ENCODE measurements at regions not wholly inside any gene's neighbourhood (a gene's known extent, or its start where the extent isn't known, plus 50 kb on each side); places are given as distances from the start of the nearest gene placed in this dataset.

GRCh38 chr2:196314157-196314556, 142.8 kb upstream of the STK17B start:
- Mint-ChIP-seq H3K4me3 (no peak overlapping the region), H3K36me3 (ENCODE audit: low read depth) (no peaks in the 10 kb centered on the region), H3K4me1 (no peaks in the 10 kb centered on the region), H3K27me3 (ENCODE audit: insufficient read depth, low read depth, poor library complexity) (peaks cover 3% of the 10 kb centered on the region), H3K27ac (no peak overlapping the region), H3K9me3 (no peaks in the 10 kb centered on the region)
- Histone ChIP-seq H4K20me1 (replicated peaks; ENCODE audit: insufficient read depth) (no peaks in the 10 kb centered on the region), H3K27me3 (ENCODE audit: insufficient read depth) (no peaks in the 10 kb centered on the region), H3K27ac (ENCODE audit: low read depth) (no peak overlapping the region), H2AFZ (no peak overlapping the region), H3K4me2 (no peak overlapping the region), H3K9me2 (ENCODE audit: insufficient read depth) (no peaks in the 10 kb centered on the region), H3F3A (replicated peaks; ENCODE audit: low read depth) (no peaks in the 10 kb centered on the region), H3K4me1 (ENCODE audit: insufficient read depth) (no peaks in the 10 kb centered on the region), H3K36me3 (ENCODE audit: insufficient read depth) (no peaks in the 10 kb centered on the region), H3K79me2 (replicated peaks; ENCODE audit: insufficient read depth) (no peaks in the 10 kb centered on the region), H3K4me3 (no peak overlapping the region)
- ATAC-seq (no peak), DNase-seq (ENCODE audit: low spot score) (no peak)
- no peak for TF ChIP-seq ZNF114 (CRISPR knock-in tag; IDR thresholded peaks at IDR 0.05)
- TF ChIP-seq STAT1 (IDR thresholded peaks at IDR 0.05; ENCODE audit: unreplicated experiment) = no peak
- no peak for TF ChIP-seq NANOG (IDR thresholded peaks at IDR 0.05; ENCODE audit: borderline replicate concordance)
- no peak for TF ChIP-seq ZNF462 (CRISPR knock-in tag; IDR thresholded peaks at IDR 0.05)
- no peak for TF ChIP-seq EZH2phosphoT487 (IDR thresholded peaks at IDR 0.05; ENCODE audit: unreplicated experiment)
- TF ChIP-seq CTCF (conservative IDR thresholded peaks at IDR 0.05; ENCODE audit: low read depth in 2 of 2) = no peak
- TF ChIP-seq ZNF331 (CRISPR knock-in tag; IDR thresholded peaks at IDR 0.05; ENCODE audit: low read depth) = no peak
- no peak for TF ChIP-seq CREB1 (CRISPR knock-in tag; IDR thresholded peaks at IDR 0.05; ENCODE audit: low read depth)
- TF ChIP-seq EZH2 (IDR thresholded peaks at IDR 0.05; ENCODE audit: low read depth, unreplicated experiment) = no peak

Measured in GM23338 (cell line).